K562 (cell line): ENCODE measurements at regions not wholly inside any gene's neighbourhood (a gene's known extent, or its start where the extent isn't known, plus 50 kb on each side); places are given as distances from the start of the nearest gene placed in this dataset.

Experiments used
- CREM ChIP-seq: IDR thresholded peaks from 2 replicates; pipeline ENCODE4 v1.6.1; 2014; ENCODE audit warnings: antibody characterized with exemption, low read depth
- JUN ChIP-seq, 2 experiments: sonication (generic) in 1 of 2; formaldehyde crosslinking in 1 of 2; IDR thresholded peaks; 2 replicates each; pipeline versions ENCODE4 v1.6.1 to v1.8.0; 2012 to 2022; ENCODE audit warnings: borderline replicate concordance in 2 of 2, mild to moderate bottlenecking in 2 of 2, improper control_type of control experiment in 1 of 2, low read depth in 1 of 2, low read length in 1 of 2, missing genetic modification reagents in 1 of 2
- NCOA2 ChIP-seq, 2 experiments: fragments of 450-650 bp; IDR thresholded peaks; 2 replicates each; pipeline ENCODE4 v1.6.1; 2018; ENCODE audit warnings: mild to moderate bottlenecking in 2 of 2, moderate library complexity in 1 of 2; ENCODE audit not compliant: partially characterized antibody in 2 of 2
- POLR2A ChIP-seq: fragments of 450-650 bp; conservative IDR thresholded peaks from 2 replicates; pipeline ENCODE4 v1.6.1; 2016
- SMAD3 ChIP-seq: fragments of 450-650 bp; formaldehyde crosslinking; conservative IDR thresholded peaks from 2 replicates; pipeline ENCODE4 v1.4.0; 2020; ENCODE audit warnings: mild to moderate bottlenecking
- XRCC4 ChIP-seq: IDR thresholded peaks from one replicate; pipeline ENCODE4 v1.6.1; 2011; ENCODE audit not compliant: insufficient read depth, insufficient read length; ENCODE audit errors: extremely low read depth
- TF ChIP-seq, protein P1 (sequence below): sonication (generic); formaldehyde crosslinking; IDR thresholded peaks from 2 replicates; pipeline ENCODE4 v1.8.0; 2022; ENCODE audit warnings: mild to moderate bottlenecking, missing genetic modification reagents

DNA sequence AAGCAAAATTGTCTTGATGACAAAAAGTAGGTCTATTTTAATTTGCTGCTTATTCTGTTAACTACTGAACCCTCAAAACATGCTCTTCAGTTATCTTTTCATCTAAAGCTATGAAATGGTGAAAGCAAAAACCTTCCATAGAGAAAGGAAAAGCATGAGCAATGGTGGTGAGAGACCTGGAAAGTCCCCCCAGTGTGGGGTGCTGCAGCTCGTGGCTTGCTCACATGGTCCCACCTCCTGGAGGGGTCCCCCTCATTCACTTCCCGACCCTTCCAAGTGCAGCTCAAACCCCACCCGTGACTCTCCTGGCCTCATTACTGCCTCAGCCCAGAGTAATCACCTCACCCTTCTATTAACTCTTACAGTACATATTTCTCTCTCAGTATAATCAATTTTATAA is 301.8 kb upstream of the HNRNPA3 start:
- TF ChIP-seq POLR2A = no peak
- no peak for TF ChIP-seq NCOA2 (IDR thresholded peaks at IDR 0.05; ENCODE audit: partially characterized antibody in 2 of 2)
- TF ChIP-seq JUN (IDR thresholded peaks at IDR 0.05; ENCODE audit: borderline replicate concordance, low read depth, low read length) = no peak
- TF ChIP-seq JUN (CRISPR knock-in tag; IDR thresholded peaks at IDR 0.05; ENCODE audit: borderline replicate concordance) = no peak
- no peak for TF ChIP-seq SMAD3 (CRISPR knock-in tag)
- TF ChIP-seq, protein P1, sequence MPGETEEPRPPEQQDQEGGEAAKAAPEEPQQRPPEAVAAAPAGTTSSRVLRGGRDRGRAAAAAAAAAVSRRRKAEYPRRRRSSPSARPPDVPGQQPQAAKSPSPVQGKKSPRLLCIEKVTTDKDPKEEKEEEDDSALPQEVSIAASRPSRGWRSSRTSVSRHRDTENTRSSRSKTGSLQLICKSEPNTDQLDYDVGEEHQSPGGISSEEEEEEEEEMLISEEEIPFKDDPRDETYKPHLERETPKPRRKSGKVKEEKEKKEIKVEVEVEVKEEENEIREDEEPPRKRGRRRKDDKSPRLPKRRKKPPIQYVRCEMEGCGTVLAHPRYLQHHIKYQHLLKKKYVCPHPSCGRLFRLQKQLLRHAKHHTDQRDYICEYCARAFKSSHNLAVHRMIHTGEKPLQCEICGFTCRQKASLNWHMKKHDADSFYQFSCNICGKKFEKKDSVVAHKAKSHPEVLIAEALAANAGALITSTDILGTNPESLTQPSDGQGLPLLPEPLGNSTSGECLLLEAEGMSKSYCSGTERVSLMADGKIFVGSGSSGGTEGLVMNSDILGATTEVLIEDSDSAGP = no peak
- TF ChIP-seq XRCC4 = no peak
- no peak for TF ChIP-seq CREM
